CD4-positive, CD25-positive, alpha-beta regulatory T cell (primary cell): ENCODE measurements at regions not wholly inside any gene's neighbourhood (a gene's known extent, or its start where the extent isn't known, plus 50 kb on each side); places are given as distances from the start of the nearest gene placed in this dataset.

ENCODE experiments used
- ATAC-seq, 2 donors: fragments of 150-1000 bp; cut with Tn5 transposase; one replicate each; pipeline ENCODE4 v1.10.0; 2021; ENCODE audit warnings: low read depth in 2 of 2, moderate number of reproducible peaks in 2 of 2, moderate library complexity in 1 of 2
- DNase-seq, 3 donors: peaks; one replicate each; pipeline versions ENCODE4 v3.0.0 to v3.0.0-alpha.2; 2012 to 2022; ENCODE audit warnings: mixed read lengths in 1 of 3
- H3K27ac ChIP-seq: one replicate; pipeline ENCODE4 v1.7.0; 2013; ENCODE audit warnings: mild to moderate bottlenecking, low read length; ENCODE audit not compliant: insufficient read depth, poor library complexity, severe bottlenecking
- H3K27me3 ChIP-seq: one replicate; pipeline ENCODE4 v1.7.0; 2013; ENCODE audit warnings: low read length; ENCODE audit not compliant: control insufficient read depth, insufficient read depth
- H3K36me3 ChIP-seq: one replicate; pipeline ENCODE4 v1.7.0; 2013; ENCODE audit warnings: mild to moderate bottlenecking, low read length, moderate library complexity; ENCODE audit not compliant: control insufficient read depth, insufficient read depth
- H3K4me1 ChIP-seq: 2 replicates; pipeline ENCODE4 v1.7.0; 2013; ENCODE audit warnings: mild to moderate bottlenecking, low read length; ENCODE audit not compliant: insufficient read depth, control insufficient read depth, poor library complexity, severe bottlenecking
- H3K4me3 ChIP-seq: one replicate; pipeline ENCODE4 v1.7.0; 2013; ENCODE audit warnings: low read depth, mild to moderate bottlenecking, low read length, moderate library complexity
- H3K9me3 ChIP-seq, 2 experiments: 1 replicate in 1 of 2; 2 replicates in 1 of 2; pipeline ENCODE4 v1.7.0; 2013; ENCODE audit warnings: low read length in 2 of 2, mild to moderate bottlenecking in 1 of 2, moderate library complexity in 1 of 2; ENCODE audit not compliant: control insufficient read depth in 2 of 2
- H3K27ac Mint-ChIP-seq, 3 donors: one replicate each; pipeline ENCODE4 v1.8.0; 2020 to 2022; ENCODE audit warnings: mild to moderate bottlenecking in 3 of 3, mixed read lengths in 3 of 3, moderate library complexity in 2 of 3
- H3K27me3 Mint-ChIP-seq: one replicate; pipeline ENCODE4 v1.8.0; 2022; ENCODE audit warnings: mild to moderate bottlenecking, mixed read lengths
- H3K36me3 Mint-ChIP-seq: one replicate; pipeline ENCODE4 v1.8.0; 2020; ENCODE audit warnings: mixed read lengths
- H3K4me1 Mint-ChIP-seq, 4 donors: one replicate each; pipeline ENCODE4 v1.8.0; 2020 to 2022; ENCODE audit warnings: mixed read lengths in 4 of 4, mild to moderate bottlenecking in 1 of 4
- H3K4me3 Mint-ChIP-seq, 4 donors: one replicate each; pipeline ENCODE4 v1.8.0; 2020 to 2022; ENCODE audit warnings: mild to moderate bottlenecking in 4 of 4, mixed read lengths in 4 of 4, moderate library complexity in 3 of 4
- H3K9me3 Mint-ChIP-seq, 7 donors: one replicate each; pipeline ENCODE4 v1.8.0; 2020 to 2022; ENCODE audit warnings: mixed read lengths in 7 of 7, mild to moderate bottlenecking in 3 of 7, moderate library complexity in 2 of 7

GRCh38 chrX:104319346-104319745 lies 64.6 kb upstream of the ESX1 start:
- no peaks in the 10 kb centered on the region for H3K36me3 ChIP-seq
- Mint-ChIP-seq H3K27ac (no peak overlapping the region), H3K4me3 (no peak overlapping the region), H3K36me3 (no peaks in the 10 kb centered on the region), H3K9me3 (peaks cover 0 to 2% (median 0%) of the 10 kb centered on the region in 7 donors), H3K27me3 (no peaks in the 10 kb centered on the region), H3K4me1 (no peaks in the 10 kb centered on the region)
- DNase-seq, result no peak
- no peak for ATAC-seq
- no peaks in the 10 kb centered on the region for H3K4me1 ChIP-seq
- H3K9me3 ChIP-seq, result no peaks in the 10 kb centered on the region
- H3K27me3 ChIP-seq, result no peaks in the 10 kb centered on the region
- no peak overlapping the region for H3K4me3 ChIP-seq
- H3K27ac ChIP-seq, result no peak overlapping the region

- no peak overlapping the region for H3K4me3 Mint-ChIP-seq
- no peak overlapping the region for H3K27ac Mint-ChIP-seq
- no peaks in the 10 kb centered on the region for H3K9me3 Mint-ChIP-seq
- Histone ChIP-seq H3K27me3 (no peaks in the 10 kb centered on the region), H3K4me1 (no peaks in the 10 kb centered on the region), H3K27ac (no peak overlapping the region), H3K36me3 (no peaks in the 10 kb centered on the region), H3K4me3 (no peak overlapping the region), H3K9me3 (no peaks in the 10 kb centered on the region)
- no peak for ATAC-seq
- no peaks in the 10 kb centered on the region for H3K27me3 Mint-ChIP-seq
- no peaks in the 10 kb centered on the region for H3K36me3 Mint-ChIP-seq
- DNase-seq, result no peak
- no peaks in the 10 kb centered on the region for H3K4me1 Mint-ChIP-seq
These were observed 63.7 kb upstream of the ESX1 start for GRCh38 chrX:104318330-104319009.

DNA sequence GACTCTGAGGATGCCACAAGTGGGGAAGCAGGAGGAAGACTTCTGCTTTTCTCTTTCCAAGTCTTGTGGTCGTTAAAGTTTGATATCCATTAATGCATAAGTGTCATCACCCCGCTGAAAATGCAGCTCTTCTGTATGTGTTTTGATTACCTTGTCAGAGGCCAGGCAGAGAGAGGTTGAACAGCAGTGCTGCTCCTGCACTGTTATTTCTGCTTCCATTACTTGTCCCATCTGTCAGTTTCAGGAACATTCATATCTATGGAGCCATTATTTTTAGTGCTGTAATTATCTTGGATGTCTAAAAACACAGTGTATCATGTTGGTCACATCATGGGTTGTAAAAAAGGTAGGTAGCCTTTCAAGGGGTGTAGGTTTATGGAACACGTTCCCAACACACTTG lies 62.0 kb upstream of the ESX1 start:
- H3K9me3 ChIP-seq, result no peaks in the 10 kb centered on the region
- H3K36me3 ChIP-seq, result no peaks in the 10 kb centered on the region
- peak overlapping the region in 1 of 3 donors; percentile 13 for H3K27ac Mint-ChIP-seq

GRCh38 chrX:104315555-104315954 lies 60.8 kb upstream of the ESX1 start:
- no peak for ATAC-seq
- H3K36me3 ChIP-seq, result no peaks in the 10 kb centered on the region
- H3K9me3 Mint-ChIP-seq, result no peaks in the 10 kb centered on the region
- H3K27me3 Mint-ChIP-seq, result no peaks in the 10 kb centered on the region
- no peaks in the 10 kb centered on the region for H3K4me1 ChIP-seq
- no peaks in the 10 kb centered on the region for H3K4me1 Mint-ChIP-seq
- no peak overlapping the region for H3K4me3 Mint-ChIP-seq
- no peaks in the 10 kb centered on the region for H3K9me3 ChIP-seq
- no peaks in the 10 kb centered on the region for H3K27me3 ChIP-seq
- H3K36me3 Mint-ChIP-seq, result no peaks in the 10 kb centered on the region
- H3K27ac Mint-ChIP-seq, result no peak overlapping the region
- no peak for DNase-seq
- no peak overlapping the region for H3K27ac ChIP-seq
- no peak overlapping the region for H3K4me3 ChIP-seq

More for the DNA sequence above, 62.0 kb upstream of the ESX1 start:
- H3K27me3 Mint-ChIP-seq, result no peaks in the 10 kb centered on the region
- ATAC-seq (no peak), DNase-seq (no peak)
- H3K4me3 Mint-ChIP-seq, result no peak overlapping the region
- no peaks in the 10 kb centered on the region for H3K9me3 Mint-ChIP-seq
- Histone ChIP-seq H3K27ac (no peak overlapping the region), H3K4me1 (no peaks in the 10 kb centered on the region), H3K27me3 (no peaks in the 10 kb centered on the region), H3K4me3 (no peak overlapping the region)
- no peaks in the 10 kb centered on the region for H3K4me1 Mint-ChIP-seq
- H3K36me3 Mint-ChIP-seq, result no peaks in the 10 kb centered on the region

DNA sequence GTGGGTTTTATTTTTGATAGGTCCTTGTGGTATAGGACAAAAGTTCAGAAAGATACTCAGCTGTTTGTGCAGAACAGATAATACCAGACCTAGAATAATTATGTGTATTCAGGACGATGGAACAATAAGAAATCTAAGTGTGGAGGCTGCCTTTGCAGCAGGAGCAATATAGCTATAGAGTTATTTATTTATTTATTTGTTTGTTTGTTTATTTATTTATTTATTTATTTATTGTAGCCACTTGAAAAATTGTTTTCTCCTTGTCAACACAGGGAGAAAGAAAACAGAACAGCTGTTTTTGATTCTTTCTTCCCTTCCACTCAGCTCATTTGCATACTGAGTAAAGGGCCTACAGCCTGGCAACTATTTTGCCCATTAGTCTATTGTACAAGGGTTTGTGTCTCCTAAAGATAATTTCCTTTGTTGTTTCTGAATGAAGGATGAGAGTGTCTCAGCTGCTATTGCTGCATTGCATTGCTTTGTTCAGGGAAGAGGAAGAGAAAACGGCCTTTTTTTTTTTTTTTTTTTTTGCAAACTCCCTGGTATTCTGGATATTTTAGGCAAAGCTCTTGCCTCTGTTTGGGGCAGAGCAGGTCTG lies 56.0 kb upstream of the ESX1 start:
- ATAC-seq (no peak), DNase-seq (no peak)
- no peak overlapping the region for H3K4me3 Mint-ChIP-seq
- no peaks in the 10 kb centered on the region for H3K27me3 ChIP-seq
- no peaks in the 10 kb centered on the region for H3K36me3 ChIP-seq
- H3K4me1 ChIP-seq, result no peaks in the 10 kb centered on the region
- H3K27ac Mint-ChIP-seq, result no peak overlapping the region
- no peaks in the 10 kb centered on the region for H3K9me3 Mint-ChIP-seq
- no peak overlapping the region for H3K27ac ChIP-seq
- H3K36me3 Mint-ChIP-seq, result no peaks in the 10 kb centered on the region
- H3K9me3 ChIP-seq, result no peaks in the 10 kb centered on the region
- no peak overlapping the region for H3K4me3 ChIP-seq
- no peaks in the 10 kb centered on the region for H3K4me1 Mint-ChIP-seq
- H3K27me3 Mint-ChIP-seq, result peaks cover 8% of the 10 kb centered on the region

GRCh38 chrX:104310090-104310489 lies 55.4 kb upstream of the ESX1 start:
- no peaks in the 10 kb centered on the region for H3K36me3 Mint-ChIP-seq
- H3K27ac Mint-ChIP-seq, result no peak overlapping the region
- no peak overlapping the region for H3K4me3 Mint-ChIP-seq
- H3K27me3 Mint-ChIP-seq, result peaks cover 8% of the 10 kb centered on the region
- ATAC-seq, result no peak
- H3K9me3 ChIP-seq, result no peaks in the 10 kb centered on the region
- no peak overlapping the region for H3K27ac ChIP-seq
- H3K9me3 Mint-ChIP-seq, result no peaks in the 10 kb centered on the region
- H3K4me3 ChIP-seq, result no peak overlapping the region
- H3K4me1 Mint-ChIP-seq, result no peaks in the 10 kb centered on the region
- DNase-seq, result no peak
- H3K36me3 ChIP-seq, result no peaks in the 10 kb centered on the region
- H3K4me1 ChIP-seq, result no peaks in the 10 kb centered on the region
- no peaks in the 10 kb centered on the region for H3K27me3 ChIP-seq

- Histone ChIP-seq H3K27ac (no peak overlapping the region), H3K4me3 (no peak overlapping the region), H3K4me1 (no peaks in the 10 kb centered on the region), H3K27me3 (no peaks in the 10 kb centered on the region), H3K9me3 (no peaks in the 10 kb centered on the region), H3K36me3 (no peaks in the 10 kb centered on the region)
- peaks cover 8% of the 10 kb centered on the region for H3K27me3 Mint-ChIP-seq
- no peaks in the 10 kb centered on the region for H3K36me3 Mint-ChIP-seq
- ATAC-seq (no peak), DNase-seq (no peak)
- H3K4me3 Mint-ChIP-seq, result peak overlapping the region in 1 of 4 donors; percentile 10
- H3K4me1 Mint-ChIP-seq, result no peaks in the 10 kb centered on the region
- H3K27ac Mint-ChIP-seq, result peak overlapping the region in 1 of 3 donors; percentile 20
- H3K9me3 Mint-ChIP-seq, result no peaks in the 10 kb centered on the region
These were observed 54.4 kb upstream of the ESX1 start for GRCh38 chrX:104309169-104309568.

DNA sequence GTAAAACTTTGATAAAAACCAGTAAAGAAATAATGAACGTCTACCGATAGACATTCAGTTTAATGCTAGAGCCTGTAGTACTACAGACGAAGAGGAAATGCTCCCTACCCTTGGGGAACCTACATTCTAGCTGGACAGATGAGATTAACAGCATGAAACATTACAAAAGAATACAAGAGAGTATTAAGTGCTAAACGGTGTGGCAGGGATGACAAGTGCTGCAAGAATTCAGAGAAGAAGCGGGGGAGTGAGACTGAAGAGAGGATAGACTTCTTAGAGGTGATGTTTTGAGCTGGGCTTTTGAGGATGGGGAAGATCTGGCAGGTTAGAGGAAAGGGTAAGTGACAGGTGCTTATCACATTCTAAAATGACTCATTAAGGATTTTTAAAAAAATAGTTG lies 52.6 kb upstream of the ESX1 start:
- Mint-ChIP-seq H3K27me3 (peaks cover 8% of the 10 kb centered on the region), H3K9me3 (no peaks in the 10 kb centered on the region), H3K4me1 (no peaks in the 10 kb centered on the region), H3K36me3 (no peaks in the 10 kb centered on the region), H3K4me3 (no peak overlapping the region), H3K27ac (no peak overlapping the region)
- Histone ChIP-seq H3K4me1 (no peaks in the 10 kb centered on the region), H3K4me3 (no peak overlapping the region), H3K9me3 (no peaks in the 10 kb centered on the region), H3K36me3 (no peaks in the 10 kb centered on the region), H3K27me3 (no peaks in the 10 kb centered on the region), H3K27ac (no peak overlapping the region)
- no peak for ATAC-seq
- DNase-seq, result no peak
